ENCODE measurements at regions not wholly inside any gene's neighbourhood (a gene's known extent, or its start where the extent isn't known, plus 50 kb on each side); places are given as distances from the start of the nearest gene placed in this dataset.
"Not testable (repeated sequence)": the region's sequence is repeated elsewhere in the genome, so short reads cannot be mapped to it uniquely, and the experiment has no call there.

DNA sequence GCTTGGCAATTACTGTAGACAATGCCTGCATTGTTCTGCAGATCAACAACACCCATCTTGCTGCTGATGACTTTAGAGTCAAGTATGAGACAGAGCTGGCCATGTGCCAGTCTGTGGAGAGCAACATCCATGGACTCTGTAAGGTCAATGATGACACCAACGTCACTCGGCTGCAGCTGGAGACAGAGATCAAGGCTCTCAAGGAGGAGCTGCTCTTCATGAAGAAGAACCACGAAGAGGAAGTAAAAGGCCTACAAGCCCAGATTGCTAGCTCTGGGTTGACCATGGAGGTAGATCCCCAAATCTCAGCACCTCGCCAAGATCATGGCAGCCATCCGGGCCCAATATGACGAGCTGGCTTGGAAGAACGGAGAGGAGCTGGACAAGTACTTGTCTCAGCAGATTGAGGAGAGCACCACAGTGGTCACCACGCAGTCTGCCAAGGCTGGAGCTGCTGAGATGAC lies 69.4 kb upstream of the RTL6 start:
- TF ChIP-seq CTCF (conservative IDR thresholded peaks at IDR 0.05; ENCODE audit: low read depth, low read length); RAD21 (IDR thresholded peaks at IDR 0.05; ENCODE audit: low read length); CEBPB (IDR thresholded peaks at IDR 0.05; ENCODE audit: low read depth, low read length); CHD1 (IDR thresholded peaks at IDR 0.05; ENCODE audit: low read depth, low read length); POLR2A (IDR thresholded peaks at IDR 0.05; ENCODE audit: low read depth, low read length); BHLHE40 (IDR thresholded peaks at IDR 0.05; ENCODE audit: low read depth, low read length); MAZ (IDR thresholded peaks at IDR 0.05; ENCODE audit: borderline replicate concordance, low read depth, low read length); RFX5 (IDR thresholded peaks at IDR 0.05; ENCODE audit: low read depth, low read length); NFE2L2 (IDR thresholded peaks at IDR 0.05; ENCODE audit: low read depth, low read length): not testable (repeated sequence)
- TF ChIP-seq, protein P1, sequence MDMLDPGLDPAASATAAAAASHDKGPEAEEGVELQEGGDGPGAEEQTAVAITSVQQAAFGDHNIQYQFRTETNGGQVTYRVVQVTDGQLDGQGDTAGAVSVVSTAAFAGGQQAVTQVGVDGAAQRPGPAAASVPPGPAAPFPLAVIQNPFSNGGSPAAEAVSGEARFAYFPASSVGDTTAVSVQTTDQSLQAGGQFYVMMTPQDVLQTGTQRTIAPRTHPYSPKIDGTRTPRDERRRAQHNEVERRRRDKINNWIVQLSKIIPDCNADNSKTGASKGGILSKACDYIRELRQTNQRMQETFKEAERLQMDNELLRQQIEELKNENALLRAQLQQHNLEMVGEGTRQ (IDR thresholded peaks at IDR 0.05; ENCODE audit: low read depth, low read length): not testable (repeated sequence)
- TF ChIP-seq, protein P2, sequence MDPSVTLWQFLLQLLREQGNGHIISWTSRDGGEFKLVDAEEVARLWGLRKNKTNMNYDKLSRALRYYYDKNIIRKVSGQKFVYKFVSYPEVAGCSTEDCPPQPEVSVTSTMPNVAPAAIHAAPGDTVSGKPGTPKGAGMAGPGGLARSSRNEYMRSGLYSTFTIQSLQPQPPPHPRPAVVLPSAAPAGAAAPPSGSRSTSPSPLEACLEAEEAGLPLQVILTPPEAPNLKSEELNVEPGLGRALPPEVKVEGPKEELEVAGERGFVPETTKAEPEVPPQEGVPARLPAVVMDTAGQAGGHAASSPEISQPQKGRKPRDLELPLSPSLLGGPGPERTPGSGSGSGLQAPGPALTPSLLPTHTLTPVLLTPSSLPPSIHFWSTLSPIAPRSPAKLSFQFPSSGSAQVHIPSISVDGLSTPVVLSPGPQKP (IDR thresholded peaks at IDR 0.05; ENCODE audit: borderline replicate concordance, low read depth, low read length): not testable (repeated sequence)
